Stimulated activated CD4-positive, alpha-beta T cell treated with anti-CD3 and anti-CD28 coated beads, Interleukin-1b, Interleukin-23, amount 100 ng/mL, for 4 hours (primary cell): ENCODE measurements at regions not wholly inside any gene's neighbourhood (a gene's known extent, or its start where the extent isn't known, plus 50 kb on each side); places are given as distances from the start of the nearest gene placed in this dataset.
"Not testable (repeated sequence)": the region's sequence is repeated elsewhere in the genome, so short reads cannot be mapped to it uniquely, and the experiment has no call there.

Experiments used
- DNase-seq, 2 donors: peaks; one replicate each; pipeline ENCODE4 v3.0.0-alpha.2; 2020; ENCODE audit warnings: low read depth in 2 of 2

GRCh38 chr4:11860996-11861395, 432.3 kb upstream of the HS3ST1 start:
- DNase-seq: no peak

- DNase-seq: no peak
Observed at GRCh38 chr4:11857881-11858280, 429.2 kb upstream of the HS3ST1 start.

GRCh38 chr4:11847167-11847566, 418.5 kb upstream of the HS3ST1 start:
- DNase-seq: no peak

- DNase-seq: no peak
Observed at GRCh38 chr4:11843927-11844326, 415.2 kb upstream of the HS3ST1 start.

GRCh38 chr4:11843340-11843739, 414.6 kb upstream of the HS3ST1 start:
- no peak for DNase-seq

GRCh38 chr4:11842620-11843263, 414.0 kb upstream of the HS3ST1 start:
- DNase-seq: no peak

GRCh38 chr4:11839889-11840288, 411.2 kb upstream of the HS3ST1 start:
- DNase-seq: no peak

GRCh38 chr4:11831739-11832138, 403.0 kb upstream of the HS3ST1 start:
- no peak for DNase-seq

GRCh38 chr4:11824566-11824965, 395.9 kb upstream of the HS3ST1 start:
- DNase-seq: no peak

GRCh38 chr4:11821772-11822430, 393.2 kb upstream of the HS3ST1 start:
- no peak for DNase-seq

- DNase-seq: no peak
Observed at GRCh38 chr4:11817088-11817487, 388.4 kb upstream of the HS3ST1 start.

GRCh38 chr4:11814758-11815157, 386.1 kb upstream of the HS3ST1 start:
- no peak for DNase-seq

- DNase-seq: no peak
Observed at GRCh38 chr4:11813951-11814446, 385.3 kb upstream of the HS3ST1 start.

- not testable (repeated sequence) for DNase-seq
Observed at GRCh38 chr4:11811521-11811920, 382.8 kb upstream of the HS3ST1 start.

GRCh38 chr4:11805842-11806241, 377.1 kb upstream of the HS3ST1 start:
- no peak for DNase-seq

GRCh38 chr4:11801466-11802446, 373.1 kb upstream of the HS3ST1 start:
- DNase-seq: no peak

- no peak for DNase-seq
Observed at GRCh38 chr4:11799196-11799595, 370.5 kb upstream of the HS3ST1 start.

GRCh38 chr4:11791797-11792196, 363.1 kb upstream of the HS3ST1 start:
- DNase-seq: no peak

GRCh38 chr4:11790230-11790629, 361.5 kb upstream of the HS3ST1 start:
- no peak for DNase-seq

GRCh38 chr4:11783588-11783987, 354.9 kb upstream of the HS3ST1 start:
- DNase-seq: no peak

- DNase-seq: no peak
Observed at GRCh38 chr4:11782859-11783258, 354.2 kb upstream of the HS3ST1 start.

GRCh38 chr4:11777447-11777846, 348.8 kb upstream of the HS3ST1 start:
- no peak for DNase-seq
